Adrenal gland (tissue), 5 donors: ENCODE measurements at regions not wholly inside any gene's neighbourhood (a gene's known extent, or its start where the extent isn't known, plus 50 kb on each side); places are given as distances from the start of the nearest gene placed in this dataset.

Experiments used
- CTCF ChIP-seq, 6 experiments: fragments of 450-650 bp in 4 of 6; fragments of 200-600 bp in 2 of 6; sonication (generic) in 1 of 6; IDR thresholded peaks; 1 replicate in 5 of 6; 2 replicates in 1 of 6; pipeline versions ENCODE4 v1.5.1 to v1.8.0; 2016 to 2021; ENCODE audit warnings: antibody characterized with exemption in 6 of 6, mild to moderate bottlenecking in 2 of 6, moderate library complexity in 1 of 6
- POLR2A ChIP-seq, 2 donors: fragments of 450-650 bp; IDR thresholded peaks; one replicate each; pipeline ENCODE4 v1.6.1; 2017; ENCODE audit warnings: antibody characterized with exemption in 2 of 2, mild to moderate bottlenecking in 2 of 2, moderate library complexity in 1 of 2
- donor health status: DM: no; HTN: no; CAD: no.

GRCh38 chr6:15730922-15731321 lies 68.1 kb upstream of the DTNBP1 start:
- TF ChIP-seq POLR2A (IDR thresholded peaks at IDR 0.05), result no peak
- TF ChIP-seq CTCF (IDR thresholded peaks at IDR 0.05), result no peak
